Body of pancreas (tissue), 4 donors: ENCODE measurements at regions not wholly inside any gene's neighbourhood (a gene's known extent, or its start where the extent isn't known, plus 50 kb on each side); places are given as distances from the start of the nearest gene placed in this dataset.

Source experiments
- CTCF ChIP-seq, 7 experiments: fragments of 450-650 bp in 4 of 7; fragments of 200-600 bp in 3 of 7; sonication (generic) in 3 of 7; IDR thresholded peaks; one replicate each; pipeline ENCODE4 v1.5.1; 2016 to 2019; ENCODE audit warnings: antibody characterized with exemption in 7 of 7
- POLR2A ChIP-seq, 3 donors: fragments of 450-650 bp; IDR thresholded peaks; one replicate each; pipeline ENCODE4 v1.6.1; 2016; ENCODE audit warnings: antibody characterized with exemption in 3 of 3, mild to moderate bottlenecking in 2 of 3

GRCh38 chr6:26221186-26221585 is 134.0 kb downstream of the HFE start:
- TF ChIP-seq CTCF (IDR thresholded peaks at IDR 0.05): no peak
- no peak for TF ChIP-seq POLR2A (IDR thresholded peaks at IDR 0.05)
